ENCODE measurements at regions not wholly inside any gene's neighbourhood (a gene's known extent, or its start where the extent isn't known, plus 50 kb on each side); places are given as distances from the start of the nearest gene placed in this dataset.
"Not testable (repeated sequence)": the region's sequence is repeated elsewhere in the genome, so short reads cannot be mapped to it uniquely, and the experiment has no call there.

DNA sequence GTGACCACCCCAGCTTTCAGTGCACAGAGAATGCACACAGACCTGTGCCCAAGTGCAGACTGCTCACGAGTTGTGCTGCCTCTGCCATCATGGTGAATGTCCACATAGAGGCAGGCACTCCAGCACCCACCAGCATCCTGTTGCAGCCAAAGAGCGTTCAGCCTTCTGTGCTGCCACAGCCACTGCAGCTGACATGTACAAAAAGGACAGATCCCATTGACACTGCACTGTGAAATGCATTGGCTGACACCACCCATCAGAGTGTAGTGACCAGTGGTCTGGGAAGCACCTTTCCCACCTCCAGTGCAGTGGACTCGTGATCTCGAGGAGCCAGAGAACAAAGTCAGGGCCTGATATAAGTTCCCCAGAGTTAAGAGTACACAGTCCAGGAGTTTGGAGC lies 260.3 kb downstream of the RAP2B start:
- Histone ChIP-seq H3K9me3 (replicated peaks; ENCODE audit: control insufficient read depth, insufficient read depth, low read length) (no peaks in the 10 kb centered on the region), H3K4me2 (ENCODE audit: insufficient read depth, low read length) (no peak overlapping the region), H3K27me3 (ENCODE audit: control insufficient read depth in 2 of 2, insufficient read depth in 2 of 2, low read length in 2 of 2) (no peaks in the 10 kb centered on the region), H2AFZ (ENCODE audit: low read depth, low read length) (no peak overlapping the region), H3K4me3 (replicated peaks in 1 of 3; ENCODE audit: insufficient read depth in 1 of 3, low read depth in 1 of 3, low read length in 3 of 3) (no peak overlapping the region), H3K9ac (replicated peaks; ENCODE audit: extremely low read depth, insufficient read depth, low read length) (no peak overlapping the region), H3K9me1 (replicated peaks; ENCODE audit: control insufficient read depth, extremely low read depth, insufficient read depth, low read length) (no peaks in the 10 kb centered on the region), H3K4me1 (ENCODE audit: control insufficient read depth, extremely low read depth, insufficient read depth, low read length) (no peaks in the 10 kb centered on the region), H3K36me3 (ENCODE audit: control insufficient read depth in 2 of 2, extremely low read depth in 1 of 2, insufficient read depth in 2 of 2, low read length in 2 of 2) (no peaks in the 10 kb centered on the region), H4K20me1 (replicated peaks; ENCODE audit: control insufficient read depth, extremely low read depth, insufficient read depth, low read length) (no peaks in the 10 kb centered on the region), H3K79me2 (ENCODE audit: control insufficient read depth, insufficient read depth, low read length) (no peaks in the 10 kb centered on the region), H3K27ac (ENCODE audit: insufficient read depth, low read depth, low read length) (no peak overlapping the region)
- ChIA-PET CTCF (interaction anchor here (1.6 kb wide), 1 partner anchor 10 kb away, joined by 5 read pairs; no protein-coding TSS in a partner anchor), POLR2A (no interaction called here)
- BruUV-seq (replicated peaks): no TSS peak
- no peak for FAIRE-seq
- intact Hi-C loops (cut with micrococcal nuclease): no loop called here
- no peak for DNase-seq (ENCODE audit: low read depth, low spot score)
- TF ChIP-seq POLR2AphosphoS5 (IDR thresholded peaks at IDR 0.05; ENCODE audit: insufficient read depth, low read depth, low read length): no peak
- no peak for TF ChIP-seq JUN (IDR thresholded peaks at IDR 0.05; ENCODE audit: borderline replicate concordance, insufficient read depth, insufficient read length, low read depth)
- TF ChIP-seq POLR2A (IDR thresholded peaks at IDR 0.05; ENCODE audit: low read depth, low read length): no peak
- no peak for TF ChIP-seq EZH2 (IDR thresholded peaks at IDR 0.05; ENCODE audit: borderline replicate concordance, low read depth, low read length, severe bottlenecking)
- no peak for TF ChIP-seq MAX (IDR thresholded peaks at IDR 0.05; ENCODE audit: insufficient read depth, insufficient read length)
- no peak for TF ChIP-seq GATA2 (IDR thresholded peaks at IDR 0.05; ENCODE audit: insufficient read depth, insufficient read length, low read depth, low read length)
- TF ChIP-seq FOS (IDR thresholded peaks at IDR 0.05; ENCODE audit: borderline replicate concordance, insufficient read depth, low read length): no peak
- TF ChIP-seq, protein P1, sequence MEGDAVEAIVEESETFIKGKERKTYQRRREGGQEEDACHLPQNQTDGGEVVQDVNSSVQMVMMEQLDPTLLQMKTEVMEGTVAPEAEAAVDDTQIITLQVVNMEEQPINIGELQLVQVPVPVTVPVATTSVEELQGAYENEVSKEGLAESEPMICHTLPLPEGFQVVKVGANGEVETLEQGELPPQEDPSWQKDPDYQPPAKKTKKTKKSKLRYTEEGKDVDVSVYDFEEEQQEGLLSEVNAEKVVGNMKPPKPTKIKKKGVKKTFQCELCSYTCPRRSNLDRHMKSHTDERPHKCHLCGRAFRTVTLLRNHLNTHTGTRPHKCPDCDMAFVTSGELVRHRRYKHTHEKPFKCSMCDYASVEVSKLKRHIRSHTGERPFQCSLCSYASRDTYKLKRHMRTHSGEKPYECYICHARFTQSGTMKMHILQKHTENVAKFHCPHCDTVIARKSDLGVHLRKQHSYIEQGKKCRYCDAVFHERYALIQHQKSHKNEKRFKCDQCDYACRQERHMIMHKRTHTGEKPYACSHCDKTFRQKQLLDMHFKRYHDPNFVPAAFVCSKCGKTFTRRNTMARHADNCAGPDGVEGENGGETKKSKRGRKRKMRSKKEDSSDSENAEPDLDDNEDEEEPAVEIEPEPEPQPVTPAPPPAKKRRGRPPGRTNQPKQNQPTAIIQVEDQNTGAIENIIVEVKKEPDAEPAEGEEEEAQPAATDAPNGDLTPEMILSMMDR (IDR thresholded peaks at IDR 0.05; ENCODE audit: extremely low read depth in 1 of 2, insufficient read depth in 1 of 2, low read depth in 1 of 2, low read length in 2 of 2): no peak
- no peak for TF ChIP-seq MYC (IDR thresholded peaks at IDR 0.05; ENCODE audit: low read depth, low read length)
- dilution Hi-C loops (cut with MboI; ENCODE audit: extremely low pct_ligation_motif_present, low sequenced_read_pairs): no loop called here

DNA sequence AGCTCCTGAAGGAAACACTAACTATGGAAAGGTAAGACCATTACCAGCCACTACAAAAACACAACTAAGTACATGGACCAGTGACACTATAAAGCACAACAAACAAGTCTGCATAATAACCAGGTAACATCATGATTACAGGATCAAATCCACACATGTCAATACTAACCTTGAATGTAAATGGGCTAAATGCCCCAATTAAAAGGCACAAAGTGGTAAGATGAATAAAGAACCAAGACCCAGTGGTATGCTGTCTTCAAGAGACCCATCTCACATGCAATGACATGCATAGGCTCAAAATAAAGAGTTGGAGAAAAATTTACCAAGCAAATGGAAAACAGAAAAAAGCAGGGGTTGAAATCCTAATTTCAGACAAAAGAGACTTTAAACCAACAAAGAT lies 261.8 kb downstream of the RAP2B start:
- H4K20me1 ChIP-seq (replicated peaks; ENCODE audit: control insufficient read depth, extremely low read depth, insufficient read depth, low read length); dilution Hi-C loops (cut with MboI; ENCODE audit: extremely low pct_ligation_motif_present, low sequenced_read_pairs); H3K9me3 ChIP-seq (replicated peaks; ENCODE audit: control insufficient read depth, insufficient read depth, low read length); H3K79me2 ChIP-seq (ENCODE audit: control insufficient read depth, insufficient read depth, low read length); H3K36me3 ChIP-seq (ENCODE audit: control insufficient read depth in 2 of 2, extremely low read depth in 1 of 2, insufficient read depth in 2 of 2, low read length in 2 of 2); H3K9ac ChIP-seq (replicated peaks; ENCODE audit: extremely low read depth, insufficient read depth, low read length); FAIRE-seq; H3K9me1 ChIP-seq (replicated peaks; ENCODE audit: control insufficient read depth, extremely low read depth, insufficient read depth, low read length); intact Hi-C loops (cut with micrococcal nuclease); BruUV-seq (replicated peaks); H2AFZ ChIP-seq (ENCODE audit: low read depth, low read length); H3K27me3 ChIP-seq (ENCODE audit: control insufficient read depth in 2 of 2, insufficient read depth in 2 of 2, low read length in 2 of 2); POLR2A ChIA-PET; DNase-seq (ENCODE audit: low read depth, low spot score); H3K4me3 ChIP-seq (replicated peaks in 1 of 3; ENCODE audit: insufficient read depth in 1 of 3, low read depth in 1 of 3, low read length in 3 of 3); H3K4me2 ChIP-seq (ENCODE audit: insufficient read depth, low read length); H3K27ac ChIP-seq (ENCODE audit: insufficient read depth, low read depth, low read length); H3K4me1 ChIP-seq (ENCODE audit: control insufficient read depth, extremely low read depth, insufficient read depth, low read length): not testable (repeated sequence)
- CTCF ChIA-PET: interaction anchor here (1.6 kb wide), 1 partner anchor 8 kb away, joined by 5 read pairs; no protein-coding TSS in a partner anchor
